A673 (cell line): ENCODE measurements at regions not wholly inside any gene's neighbourhood (a gene's known extent, or its start where the extent isn't known, plus 50 kb on each side); places are given as distances from the start of the nearest gene placed in this dataset.

Experiments
- BruUV-seq: library from RNA; stranded (reverse); fragments of 400-500 nt; replicated peaks from 2 replicates; lab custom pipeline; 2021; lab: Mats Ljungman, UMichigan
- CTCF ChIA-PET: fragments of 300-600 bp; sonication (Branson Sonifier 250); formaldehyde crosslinking; loops from one replicate; lab custom pipeline; 2022; ENCODE audit warnings: antibody characterized with exemption; lab: Charles Lee
- POLR2A ChIA-PET: fragments of 300-600 bp; sonication (Branson Sonifier 250); formaldehyde crosslinking; loops from one replicate; lab custom pipeline; 2022; ENCODE audit warnings: antibody characterized with exemption; ENCODE audit not compliant: low non-redundant PET; lab: Charles Lee
- DNase-seq: peaks from one replicate; pipeline ENCODE4 v3.0.0-alpha.2; 2015; ENCODE audit warnings: low spot score
- H3K27ac ChIP-seq: fragments of 200-600 bp; sonication (generic); 2 replicates; pipeline ENCODE4 v1.5.1; 2016; ENCODE audit warnings: mixed run types, low read depth, mild to moderate bottlenecking, mixed read lengths, antibody characterized with exemption, low read length; ENCODE audit not compliant: poor library complexity, severe bottlenecking
- H3K27me3 ChIP-seq: fragments of 200-600 bp; sonication (generic); replicated peaks from 2 replicates; pipeline ENCODE4 v1.6.1; 2017; ENCODE audit warnings: mixed run types, low read depth, mild to moderate bottlenecking, mixed read lengths, antibody characterized with exemption, low read length; ENCODE audit not compliant: insufficient read depth, poor library complexity
- H3K36me3 ChIP-seq: fragments of 200-600 bp; sonication (generic); 2 replicates; pipeline ENCODE4 v1.6.1; 2016; ENCODE audit warnings: mixed run types, mild to moderate bottlenecking, mixed read lengths, antibody characterized with exemption, low read length; ENCODE audit not compliant: insufficient read depth, poor library complexity, severe bottlenecking
- H3K4me1 ChIP-seq: fragments of 200-600 bp; sonication (generic); 2 replicates; pipeline ENCODE4 v1.6.1; 2017; ENCODE audit warnings: mixed run types, mild to moderate bottlenecking, mixed read lengths, antibody characterized with exemption, low read length; ENCODE audit not compliant: insufficient read depth, poor library complexity, severe bottlenecking
- H3K4me3 ChIP-seq: fragments of 200-600 bp; sonication (generic); 2 replicates; pipeline ENCODE4 v1.5.1; 2016; ENCODE audit warnings: low read depth, mixed run types, mild to moderate bottlenecking, mixed read lengths, low read length; ENCODE audit not compliant: poor library complexity, severe bottlenecking
- H3K9me3 ChIP-seq: fragments of 200-600 bp; sonication (generic); 2 replicates; pipeline ENCODE4 v1.6.1; 2016; ENCODE audit warnings: mixed run types, low read depth, mild to moderate bottlenecking, mixed read lengths, antibody characterized with exemption, low read length; ENCODE audit not compliant: poor library complexity, severe bottlenecking
- CTCF ChIP-seq: fragments of 300-800, 200-600 bp; sonication (generic); conservative IDR thresholded peaks from 2 replicates; pipeline ENCODE4 v1.5.1; 2017; ENCODE audit warnings: low read depth, mild to moderate bottlenecking, antibody characterized with exemption, low read length, moderate library complexity, mixed read lengths
- EZH2 ChIP-seq: fragments of 200-600 bp; sonication (generic); IDR thresholded peaks from 2 replicates; pipeline ENCODE4 v1.6.1; 2017; ENCODE audit warnings: borderline replicate concordance, low read depth, mild to moderate bottlenecking, mixed read lengths, antibody characterized with exemption, low read length; ENCODE audit not compliant: poor library complexity, severe bottlenecking
- intact Hi-C: fragments of 100-400 bp; cut with micrococcal nuclease; formaldehyde crosslinking; loops from one replicate; pipeline ENCODE4 v1.10.0; 2022; ENCODE audit not compliant: unreplicated experiment

- TF ChIP-seq EZH2 (no peak), CTCF (no peak)
- Histone ChIP-seq H3K36me3 (no peaks in the 10 kb centered on the region), H3K4me1 (no peaks in the 10 kb centered on the region), H3K27me3 (peaks cover 18% of the 10 kb centered on the region), H3K4me3 (no peak overlapping the region), H3K9me3 (no peaks in the 10 kb centered on the region), H3K27ac (no peak overlapping the region)
- ChIA-PET CTCF (no interaction called here), POLR2A (no interaction called here)
- intact Hi-C loops = no loop called here
- no peak for DNase-seq
- BruUV-seq = no TSS peak
Observed at GRCh38 chr20:39412091-39412490, 449.9 kb downstream of the DHX35 start.

- no TSS peak for BruUV-seq
- Histone ChIP-seq H3K36me3 (no peaks in the 10 kb centered on the region), H3K4me1 (no peaks in the 10 kb centered on the region), H3K4me3 (no peak overlapping the region), H3K27me3 (peaks cover 9% of the 10 kb centered on the region), H3K9me3 (no peaks in the 10 kb centered on the region), H3K27ac (no peak overlapping the region)
- no peak for DNase-seq
- ChIA-PET CTCF (no interaction called here), POLR2A (no interaction called here)
- intact Hi-C loops = no loop called here
- no peak for TF ChIP-seq EZH2
- no peak for TF ChIP-seq CTCF
Observed at GRCh38 chr20:39399463-39399862, 437.3 kb downstream of the DHX35 start.

- CTCF ChIA-PET = no interaction called here
- TF ChIP-seq CTCF = no peak
- no peak for TF ChIP-seq EZH2
- H3K36me3 ChIP-seq = no peaks in the 10 kb centered on the region
- no peak overlapping the region for H3K27ac ChIP-seq
- no peaks in the 10 kb centered on the region for H3K4me1 ChIP-seq
- H3K9me3 ChIP-seq = no peaks in the 10 kb centered on the region
- peaks cover 10% of the 10 kb centered on the region for H3K27me3 ChIP-seq
- no peak overlapping the region for H3K4me3 ChIP-seq
- intact Hi-C loops = no loop called here
- no TSS peak for BruUV-seq
- POLR2A ChIA-PET = no interaction called here
- no peak for DNase-seq
Observed at GRCh38 chr20:39398656-39399055, 436.5 kb downstream of the DHX35 start.
